PC-9 (cell line): ENCODE measurements at regions not wholly inside any gene's neighbourhood (a gene's known extent, or its start where the extent isn't known, plus 50 kb on each side); places are given as distances from the start of the nearest gene placed in this dataset.

Source experiments
- EZH2 ChIP-seq: fragments of 200-600 bp; sonication (generic); IDR thresholded peaks from 2 replicates; pipeline ENCODE4 v1.8.0; 2017; ENCODE audit warnings: antibody characterized with exemption, low read depth
- TF ChIP-seq, protein P1 (sequence below): fragments of 200-600 bp; sonication (generic); conservative IDR thresholded peaks from 2 replicates; pipeline ENCODE4 v1.6.1; 2017; ENCODE audit warnings: mixed run types, antibody characterized with exemption, mild to moderate bottlenecking, moderate library complexity

DNA sequence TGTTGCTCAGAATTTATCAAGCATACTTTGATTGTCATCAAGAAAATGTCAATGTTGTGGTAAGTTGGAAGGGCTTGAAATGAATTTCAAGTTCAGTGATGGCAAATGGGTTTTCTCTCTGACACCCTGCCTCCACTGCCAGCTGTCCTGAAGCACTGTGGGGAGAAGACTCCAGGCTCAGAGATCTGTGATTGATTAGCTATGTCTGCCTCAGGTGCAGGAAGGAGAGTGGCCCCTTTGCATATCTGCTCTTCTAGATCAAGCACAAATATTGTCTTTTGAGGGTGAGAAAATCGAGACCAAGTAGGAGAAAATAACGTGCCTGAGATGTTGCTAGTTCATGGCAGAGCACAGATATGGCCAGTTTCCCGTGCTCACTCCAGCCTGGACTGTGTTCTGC lies 178.8 kb upstream of the GLI2 start:
- TF ChIP-seq, protein P1, sequence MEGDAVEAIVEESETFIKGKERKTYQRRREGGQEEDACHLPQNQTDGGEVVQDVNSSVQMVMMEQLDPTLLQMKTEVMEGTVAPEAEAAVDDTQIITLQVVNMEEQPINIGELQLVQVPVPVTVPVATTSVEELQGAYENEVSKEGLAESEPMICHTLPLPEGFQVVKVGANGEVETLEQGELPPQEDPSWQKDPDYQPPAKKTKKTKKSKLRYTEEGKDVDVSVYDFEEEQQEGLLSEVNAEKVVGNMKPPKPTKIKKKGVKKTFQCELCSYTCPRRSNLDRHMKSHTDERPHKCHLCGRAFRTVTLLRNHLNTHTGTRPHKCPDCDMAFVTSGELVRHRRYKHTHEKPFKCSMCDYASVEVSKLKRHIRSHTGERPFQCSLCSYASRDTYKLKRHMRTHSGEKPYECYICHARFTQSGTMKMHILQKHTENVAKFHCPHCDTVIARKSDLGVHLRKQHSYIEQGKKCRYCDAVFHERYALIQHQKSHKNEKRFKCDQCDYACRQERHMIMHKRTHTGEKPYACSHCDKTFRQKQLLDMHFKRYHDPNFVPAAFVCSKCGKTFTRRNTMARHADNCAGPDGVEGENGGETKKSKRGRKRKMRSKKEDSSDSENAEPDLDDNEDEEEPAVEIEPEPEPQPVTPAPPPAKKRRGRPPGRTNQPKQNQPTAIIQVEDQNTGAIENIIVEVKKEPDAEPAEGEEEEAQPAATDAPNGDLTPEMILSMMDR: no peak
- no peak for TF ChIP-seq EZH2
